Fibroblast of lung (primary cell): ENCODE measurements at regions not wholly inside any gene's neighbourhood (a gene's known extent, or its start where the extent isn't known, plus 50 kb on each side); places are given as distances from the start of the nearest gene placed in this dataset.

ENCODE experiments used
- CTCF ChIP-seq, 2 donors: IDR thresholded peaks in 1 of 2; conservative IDR thresholded peaks in 1 of 2; 1 replicate in 1 of 2; 2 replicates in 1 of 2; pipeline ENCODE4 v1.5.1; 2011 to 2012; ENCODE audit warnings: low read length in 2 of 2, control low read depth in 1 of 2, inconsistent platforms in 1 of 2, low read depth in 1 of 2, mild to moderate bottlenecking in 1 of 2
- EZH2 ChIP-seq: IDR thresholded peaks from 2 replicates; pipeline ENCODE4 v1.5.1; 2012; ENCODE audit warnings: low read length, control low read depth, mild to moderate bottlenecking; ENCODE audit errors: missing control alignments

GRCh38 chr13:81302125-81302524, 961.2 kb upstream of the SPRY2 start:
- TF ChIP-seq CTCF (conservative IDR thresholded peaks at IDR 0.05 in 1 of 2, IDR thresholded peaks at IDR 0.05 in 1 of 2; ENCODE audit: low read depth in 1 of 2, low read length in 2 of 2): no peak
- TF ChIP-seq EZH2: no peak
